ENCODE measurements at regions not wholly inside any gene's neighbourhood (a gene's known extent, or its start where the extent isn't known, plus 50 kb on each side); places are given as distances from the start of the nearest gene placed in this dataset.

GRCh38 chr1:5713101-5714010, 278.9 kb downstream of the NPHP4 start:
- DNase-seq (ENCODE audit: low read depth in 6 of 9, low spot score in 9 of 9): no peak
- Histone ChIP-seq H3K4me1 (ENCODE audit: control insufficient read depth in 2 of 2, insufficient read depth in 2 of 2, low read length in 2 of 2) (no peaks in the 10 kb centered on the region), H3K9me3 (ENCODE audit: control insufficient read depth in 2 of 2, insufficient read depth in 1 of 2, low read length in 1 of 2) (no peaks in the 10 kb centered on the region), H3K36me3 (ENCODE audit: control insufficient read depth in 2 of 2, insufficient read depth in 2 of 2, low read length in 1 of 2) (no peaks in the 10 kb centered on the region), H3K4me3 (ENCODE audit: low read length in 2 of 2) (no peak overlapping the region), H3K27me3 (ENCODE audit: control insufficient read depth in 2 of 2, insufficient read depth in 1 of 2, low read length in 1 of 2) (no peaks in the 10 kb centered on the region), H3K27ac (ENCODE audit: low read depth in 1 of 2, low read length in 1 of 2) (no peak overlapping the region)
- 82% methylated on average over 36 of the region's 36 CpGs for WGBS

DNA sequence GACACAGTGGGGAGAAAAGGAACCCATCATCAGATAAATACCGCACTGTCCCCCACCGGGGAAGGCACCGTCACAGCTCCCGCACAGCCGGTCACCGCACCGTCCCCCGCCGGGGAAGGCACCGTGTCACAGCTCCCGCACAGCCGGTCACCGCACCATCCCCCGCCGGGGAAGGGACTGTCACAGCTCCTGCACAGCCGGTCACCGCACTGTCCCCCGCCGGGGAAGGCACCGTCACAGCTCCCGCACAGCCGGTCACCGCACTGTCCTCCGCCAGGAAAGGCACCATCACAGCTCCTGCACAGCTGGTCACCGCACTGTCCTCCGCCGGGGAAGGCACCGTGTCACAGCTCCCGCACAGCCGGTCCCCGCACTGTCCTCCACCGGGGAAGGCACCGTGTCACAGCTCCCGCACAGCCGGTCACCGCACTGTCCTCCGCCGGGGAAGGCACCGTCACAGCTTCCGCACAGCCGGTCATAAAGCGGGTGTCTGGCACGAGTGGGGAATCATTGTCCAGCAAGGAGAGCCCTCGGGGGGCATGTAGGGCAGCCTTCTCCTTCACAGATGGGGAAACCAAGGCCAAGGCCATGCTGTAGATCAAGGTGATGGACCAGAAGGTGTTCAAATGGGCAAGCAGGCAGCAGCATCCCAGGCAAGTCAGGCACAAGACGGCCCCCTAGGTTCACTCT, 280.1 kb downstream of the NPHP4 start:
- no peak overlapping the region for H3K27ac ChIP-seq (ENCODE audit: low read depth in 1 of 2, low read length in 1 of 2)
- H3K4me3 ChIP-seq (ENCODE audit: low read length in 2 of 2): no peak overlapping the region
- 97% methylated on average over 45 of the region's 45 CpGs for WGBS
- H3K4me1 ChIP-seq (ENCODE audit: control insufficient read depth in 2 of 2, insufficient read depth in 2 of 2, low read length in 2 of 2): no peaks in the 10 kb centered on the region
- no peak for DNase-seq (ENCODE audit: low read depth in 6 of 9, low spot score in 9 of 9)
- H3K9me3 ChIP-seq (ENCODE audit: control insufficient read depth in 2 of 2, insufficient read depth in 1 of 2, low read length in 1 of 2): no peaks in the 10 kb centered on the region
- H3K36me3 ChIP-seq (ENCODE audit: control insufficient read depth in 2 of 2, insufficient read depth in 2 of 2, low read length in 1 of 2): no peaks in the 10 kb centered on the region
- no peaks in the 10 kb centered on the region for H3K27me3 ChIP-seq (ENCODE audit: control insufficient read depth in 2 of 2, insufficient read depth in 1 of 2, low read length in 1 of 2)

DNA sequence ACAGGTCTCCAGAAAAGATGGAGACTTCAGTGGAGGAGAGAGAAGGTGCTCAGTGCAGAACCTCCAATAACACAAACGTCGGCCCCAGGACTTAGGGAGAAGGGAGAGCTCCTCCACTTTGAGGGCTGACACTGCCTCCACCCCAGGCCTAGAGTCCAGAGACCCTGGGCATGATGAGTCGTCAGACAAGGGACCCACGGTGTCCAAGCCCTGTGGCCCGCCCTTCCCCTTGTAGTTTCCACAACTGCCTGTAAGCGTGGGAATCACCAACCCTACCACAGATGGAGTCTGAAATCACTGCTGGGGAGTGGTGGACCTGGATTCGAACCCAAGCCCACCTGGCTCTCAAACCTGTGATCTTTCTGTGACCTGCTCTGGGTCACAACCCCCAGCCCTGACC, 281.1 kb downstream of the NPHP4 start:
- Histone ChIP-seq H3K4me3 (ENCODE audit: low read length in 2 of 2) (no peak overlapping the region), H3K4me1 (ENCODE audit: control insufficient read depth in 2 of 2, insufficient read depth in 2 of 2, low read length in 2 of 2) (no peaks in the 10 kb centered on the region), H3K27ac (ENCODE audit: low read depth in 1 of 2, low read length in 1 of 2) (no peak overlapping the region), H3K27me3 (ENCODE audit: control insufficient read depth in 2 of 2, insufficient read depth in 1 of 2, low read length in 1 of 2) (no peaks in the 10 kb centered on the region), H3K36me3 (ENCODE audit: control insufficient read depth in 2 of 2, insufficient read depth in 2 of 2, low read length in 1 of 2) (no peaks in the 10 kb centered on the region), H3K9me3 (ENCODE audit: control insufficient read depth in 2 of 2, insufficient read depth in 1 of 2, low read length in 1 of 2) (no peaks in the 10 kb centered on the region)
- WGBS: 91% methylated on average over 7 of the region's 7 CpGs
- DNase-seq (ENCODE audit: low read depth in 6 of 9, low spot score in 9 of 9): no peak

- H3K27ac ChIP-seq (ENCODE audit: low read depth in 1 of 2, low read length in 1 of 2): no peak overlapping the region
- no peaks in the 10 kb centered on the region for H3K9me3 ChIP-seq (ENCODE audit: control insufficient read depth in 2 of 2, insufficient read depth in 1 of 2, low read length in 1 of 2)
- WGBS: 69% methylated on average over 3 of the region's 3 CpGs
- DNase-seq (ENCODE audit: low read depth in 6 of 9, low spot score in 9 of 9): no peak
- H3K27me3 ChIP-seq (ENCODE audit: control insufficient read depth in 2 of 2, insufficient read depth in 1 of 2, low read length in 1 of 2): no peaks in the 10 kb centered on the region
- no peaks in the 10 kb centered on the region for H3K4me1 ChIP-seq (ENCODE audit: control insufficient read depth in 2 of 2, insufficient read depth in 2 of 2, low read length in 2 of 2)
- no peaks in the 10 kb centered on the region for H3K36me3 ChIP-seq (ENCODE audit: control insufficient read depth in 2 of 2, insufficient read depth in 2 of 2, low read length in 1 of 2)
- H3K4me3 ChIP-seq (ENCODE audit: low read length in 2 of 2): no peak overlapping the region
Measured at GRCh38 chr1:5709976-5710375, 282.2 kb downstream of the NPHP4 start.

GRCh38 chr1:5709461-5709975, 282.7 kb downstream of the NPHP4 start:
- Histone ChIP-seq H3K9me3 (ENCODE audit: control insufficient read depth in 2 of 2, insufficient read depth in 1 of 2, low read length in 1 of 2) (no peaks in the 10 kb centered on the region), H3K4me1 (ENCODE audit: control insufficient read depth in 2 of 2, insufficient read depth in 2 of 2, low read length in 2 of 2) (no peaks in the 10 kb centered on the region), H3K4me3 (ENCODE audit: low read length in 2 of 2) (no peak overlapping the region), H3K36me3 (ENCODE audit: control insufficient read depth in 2 of 2, insufficient read depth in 2 of 2, low read length in 1 of 2) (no peaks in the 10 kb centered on the region), H3K27me3 (ENCODE audit: control insufficient read depth in 2 of 2, insufficient read depth in 1 of 2, low read length in 1 of 2) (no peaks in the 10 kb centered on the region), H3K27ac (ENCODE audit: low read depth in 1 of 2, low read length in 1 of 2) (no peak overlapping the region)
- 75% methylated on average over 6 of the region's 6 CpGs for WGBS
- DNase-seq (ENCODE audit: low read depth in 6 of 9, low spot score in 9 of 9): no peak

DNA sequence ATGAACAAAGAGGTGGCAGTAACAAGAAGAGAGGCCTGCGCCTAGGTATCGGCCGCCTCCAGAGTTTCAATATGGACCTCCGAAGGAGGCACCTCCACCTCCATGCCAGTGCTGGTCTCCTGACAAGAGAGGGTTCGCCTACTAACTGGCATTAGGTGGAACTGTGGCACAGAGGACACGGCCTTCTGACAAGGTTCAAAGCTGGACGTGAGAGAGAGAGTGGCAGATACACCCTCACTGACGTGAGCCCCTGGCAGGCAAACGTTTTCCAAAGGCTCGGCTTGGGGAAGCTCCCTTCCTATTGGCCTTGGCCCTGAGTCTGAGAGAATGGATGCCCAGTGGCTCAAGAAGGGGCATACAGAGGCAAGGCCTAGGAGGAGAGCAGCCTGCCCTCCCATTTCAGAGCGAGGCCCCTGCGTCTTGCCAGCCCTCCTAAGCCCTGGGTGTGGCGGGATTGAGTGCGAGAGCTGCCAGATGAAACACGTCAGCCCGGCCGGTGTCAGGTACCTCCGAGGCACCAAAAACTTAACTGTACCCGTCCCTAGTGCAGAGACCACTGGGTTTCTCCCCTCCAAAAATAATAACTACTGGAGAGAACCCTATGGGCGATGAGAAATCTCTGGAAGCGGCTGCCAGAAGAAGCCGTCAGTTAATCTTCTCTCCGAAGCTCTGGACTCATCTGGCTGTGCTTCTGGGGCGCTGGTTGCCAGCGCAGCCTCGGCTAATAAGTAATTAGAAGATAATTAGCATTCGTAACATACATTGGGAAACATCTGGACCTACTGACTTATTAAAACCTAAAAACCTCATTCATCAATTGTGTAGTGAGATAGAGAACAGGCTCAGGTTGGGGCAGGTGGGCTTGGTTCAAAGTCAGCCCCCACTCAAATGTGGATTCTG, 283.6 kb downstream of the NPHP4 start:
- WGBS: 93% methylated on average over 27 of the region's 27 CpGs
- Histone ChIP-seq H3K36me3 (ENCODE audit: control insufficient read depth in 2 of 2, insufficient read depth in 2 of 2, low read length in 1 of 2) (no peaks in the 10 kb centered on the region), H3K4me1 (ENCODE audit: control insufficient read depth in 2 of 2, insufficient read depth in 2 of 2, low read length in 2 of 2) (no peaks in the 10 kb centered on the region), H3K9me3 (ENCODE audit: control insufficient read depth in 2 of 2, insufficient read depth in 1 of 2, low read length in 1 of 2) (no peaks in the 10 kb centered on the region), H3K27ac (ENCODE audit: low read depth in 1 of 2, low read length in 1 of 2) (no peak overlapping the region), H3K4me3 (ENCODE audit: low read length in 2 of 2) (no peak overlapping the region), H3K27me3 (ENCODE audit: control insufficient read depth in 2 of 2, insufficient read depth in 1 of 2, low read length in 1 of 2) (no peaks in the 10 kb centered on the region)
- no peak for DNase-seq (ENCODE audit: low read depth in 6 of 9, low spot score in 9 of 9)

GRCh38 chr1:5707566-5708345, 284.5 kb downstream of the NPHP4 start:
- Histone ChIP-seq H3K4me1 (ENCODE audit: control insufficient read depth in 2 of 2, insufficient read depth in 2 of 2, low read length in 2 of 2) (no peaks in the 10 kb centered on the region), H3K4me3 (ENCODE audit: low read length in 2 of 2) (no peak overlapping the region), H3K27me3 (ENCODE audit: control insufficient read depth in 2 of 2, insufficient read depth in 1 of 2, low read length in 1 of 2) (no peaks in the 10 kb centered on the region), H3K9me3 (ENCODE audit: control insufficient read depth in 2 of 2, insufficient read depth in 1 of 2, low read length in 1 of 2) (no peaks in the 10 kb centered on the region), H3K36me3 (ENCODE audit: control insufficient read depth in 2 of 2, insufficient read depth in 2 of 2, low read length in 1 of 2) (no peaks in the 10 kb centered on the region), H3K27ac (ENCODE audit: low read depth in 1 of 2, low read length in 1 of 2) (no peak overlapping the region)
- WGBS: 88% methylated on average over 12 of the region's 12 CpGs
- no peak for DNase-seq (ENCODE audit: low read depth in 6 of 9, low spot score in 9 of 9)

- H3K36me3 ChIP-seq (ENCODE audit: control insufficient read depth in 2 of 2, insufficient read depth in 2 of 2, low read length in 1 of 2): no peaks in the 10 kb centered on the region
- no peaks in the 10 kb centered on the region for H3K4me1 ChIP-seq (ENCODE audit: control insufficient read depth in 2 of 2, insufficient read depth in 2 of 2, low read length in 2 of 2)
- H3K4me3 ChIP-seq (ENCODE audit: low read length in 2 of 2): no peak overlapping the region
- no peak for DNase-seq (ENCODE audit: low read depth in 6 of 9, low spot score in 9 of 9)
- H3K27me3 ChIP-seq (ENCODE audit: control insufficient read depth in 2 of 2, insufficient read depth in 1 of 2, low read length in 1 of 2): no peaks in the 10 kb centered on the region
- H3K9me3 ChIP-seq (ENCODE audit: control insufficient read depth in 2 of 2, insufficient read depth in 1 of 2, low read length in 1 of 2): no peaks in the 10 kb centered on the region
- WGBS: 94% methylated on average over 5 of the region's 5 CpGs
- H3K27ac ChIP-seq (ENCODE audit: low read depth in 1 of 2, low read length in 1 of 2): no peak overlapping the region
Measured at GRCh38 chr1:5706239-5706638, 286.0 kb downstream of the NPHP4 start.

Data from thymus (tissue), 11 donors.